ENCODE measurements at regions not wholly inside any gene's neighbourhood (a gene's known extent, or its start where the extent isn't known, plus 50 kb on each side); places are given as distances from the start of the nearest gene placed in this dataset.

GRCh38 chr5:99702565-99702964 lies 773.8 kb upstream of the CHD1 start (continued):
- TF ChIP-seq CHD7 (IDR thresholded peaks at IDR 0.05; ENCODE audit: insufficient replicate concordance, low read length) (no peak), HDAC2 (IDR thresholded peaks at IDR 0.05; ENCODE audit: borderline replicate concordance in 1 of 2, low read depth in 2 of 2, low read length in 2 of 2) (no peak), RAD21 (IDR thresholded peaks at IDR 0.05 in 1 of 2, conservative IDR thresholded peaks at IDR 0.05 in 1 of 2; ENCODE audit: low read depth in 2 of 2, low read length in 2 of 2) (no peak), CHD2 (IDR thresholded peaks at IDR 0.05; ENCODE audit: low read length) (no peak), RXRA (IDR thresholded peaks at IDR 0.05; ENCODE audit: insufficient read depth, low read depth, low read length) (no peak), SIRT6 (IDR thresholded peaks at IDR 0.05; ENCODE audit: low read length) (no peak), CEBPB (IDR thresholded peaks at IDR 0.05; ENCODE audit: low read depth, low read length) (no peak), TAF7 (optimal IDR thresholded peaks at IDR 0.05; ENCODE audit: borderline replicate concordance, low read depth, low read length) (no peak), TAF1 (IDR thresholded peaks at IDR 0.05; ENCODE audit: low read depth, low read length) (no peak), NRF1 (IDR thresholded peaks at IDR 0.05; ENCODE audit: low read depth, low read length) (no peak), KDM1A (IDR thresholded peaks at IDR 0.05; ENCODE audit: borderline replicate concordance, low read length) (no peak), PHF8 (conservative IDR thresholded peaks at IDR 0.05; ENCODE audit: low read depth, low read length) (no peak), BACH1 (IDR thresholded peaks at IDR 0.05; ENCODE audit: low read length) (no peak)

All from H1 (cell line).